ENCODE measurements at regions not wholly inside any gene's neighbourhood (a gene's known extent, or its start where the extent isn't known, plus 50 kb on each side); places are given as distances from the start of the nearest gene placed in this dataset.

DNA sequence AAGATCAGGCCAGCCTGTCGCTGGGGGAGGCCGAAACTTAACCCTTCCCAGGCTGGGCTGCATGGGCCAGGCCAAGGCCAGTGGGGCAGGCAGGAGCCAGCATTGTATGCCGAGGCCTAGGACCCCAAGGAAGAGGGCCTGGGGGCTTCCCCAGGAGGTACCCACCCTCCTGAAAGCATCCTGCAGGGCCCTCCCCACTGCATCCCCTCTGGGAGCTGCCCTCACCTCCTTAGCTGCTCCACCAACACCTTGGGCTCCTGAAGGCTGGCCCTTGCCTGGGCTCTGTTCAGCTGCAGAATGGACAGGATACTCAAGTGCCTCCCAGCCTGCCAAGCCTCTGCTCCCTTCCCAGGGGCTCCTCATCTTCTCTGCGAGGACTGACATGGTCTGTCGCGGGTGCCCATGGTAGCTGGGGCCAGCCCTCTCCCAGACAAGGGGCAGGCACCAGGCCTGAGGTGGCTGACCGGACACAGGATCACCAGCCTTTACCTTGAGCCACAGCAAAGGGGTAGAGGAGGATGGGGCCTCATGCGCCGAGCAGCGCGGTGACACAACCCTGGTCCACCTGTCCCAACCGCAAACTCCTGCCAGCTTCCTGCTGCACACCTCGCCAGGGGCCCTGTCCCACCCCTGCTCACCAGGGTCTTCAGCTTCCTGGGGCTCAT is 94.2 kb downstream of the MICALL2 start:
- Histone ChIP-seq H3K79me2 (ENCODE audit: insufficient read depth, low read length) (no peaks in the 10 kb centered on the region), H3K4me2 (ENCODE audit: insufficient read depth, low read length) (no peak overlapping the region), H3K9me3 (ENCODE audit: insufficient read depth, low read length, severe bottlenecking) (no peaks in the 10 kb centered on the region), H3K27me3 (ENCODE audit: insufficient read depth, low read length, poor library complexity) (no peaks in the 10 kb centered on the region), H3K4me1 (ENCODE audit: insufficient read depth, low read length) (no peaks in the 10 kb centered on the region), H4K20me1 (ENCODE audit: insufficient read depth, low read length) (no peaks in the 10 kb centered on the region), H3K9ac (ENCODE audit: low read depth, low read length) (no peak overlapping the region), H3K27ac (ENCODE audit: low read length) (no peak overlapping the region), H3K4me3 (ENCODE audit: low read depth in 1 of 2, low read length in 2 of 2) (no peak overlapping the region), H2AFZ (ENCODE audit: low read depth, low read length) (no peak overlapping the region), H3K36me3 (ENCODE audit: insufficient read depth, low read length) (no peaks in the 10 kb centered on the region)
- ATAC-seq (ENCODE audit: insufficient read depth, low read depth): no peak
- no peak for DNase-seq
- TF ChIP-seq, protein P1, sequence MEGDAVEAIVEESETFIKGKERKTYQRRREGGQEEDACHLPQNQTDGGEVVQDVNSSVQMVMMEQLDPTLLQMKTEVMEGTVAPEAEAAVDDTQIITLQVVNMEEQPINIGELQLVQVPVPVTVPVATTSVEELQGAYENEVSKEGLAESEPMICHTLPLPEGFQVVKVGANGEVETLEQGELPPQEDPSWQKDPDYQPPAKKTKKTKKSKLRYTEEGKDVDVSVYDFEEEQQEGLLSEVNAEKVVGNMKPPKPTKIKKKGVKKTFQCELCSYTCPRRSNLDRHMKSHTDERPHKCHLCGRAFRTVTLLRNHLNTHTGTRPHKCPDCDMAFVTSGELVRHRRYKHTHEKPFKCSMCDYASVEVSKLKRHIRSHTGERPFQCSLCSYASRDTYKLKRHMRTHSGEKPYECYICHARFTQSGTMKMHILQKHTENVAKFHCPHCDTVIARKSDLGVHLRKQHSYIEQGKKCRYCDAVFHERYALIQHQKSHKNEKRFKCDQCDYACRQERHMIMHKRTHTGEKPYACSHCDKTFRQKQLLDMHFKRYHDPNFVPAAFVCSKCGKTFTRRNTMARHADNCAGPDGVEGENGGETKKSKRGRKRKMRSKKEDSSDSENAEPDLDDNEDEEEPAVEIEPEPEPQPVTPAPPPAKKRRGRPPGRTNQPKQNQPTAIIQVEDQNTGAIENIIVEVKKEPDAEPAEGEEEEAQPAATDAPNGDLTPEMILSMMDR (IDR thresholded peaks at IDR 0.05; ENCODE audit: borderline replicate concordance, extremely low read depth, low read length, poor library complexity, severe bottlenecking): no peak
- TF ChIP-seq EZH2 (IDR thresholded peaks at IDR 0.05; ENCODE audit: borderline replicate concordance, low read depth, low read length, severe bottlenecking): no peak

DNA sequence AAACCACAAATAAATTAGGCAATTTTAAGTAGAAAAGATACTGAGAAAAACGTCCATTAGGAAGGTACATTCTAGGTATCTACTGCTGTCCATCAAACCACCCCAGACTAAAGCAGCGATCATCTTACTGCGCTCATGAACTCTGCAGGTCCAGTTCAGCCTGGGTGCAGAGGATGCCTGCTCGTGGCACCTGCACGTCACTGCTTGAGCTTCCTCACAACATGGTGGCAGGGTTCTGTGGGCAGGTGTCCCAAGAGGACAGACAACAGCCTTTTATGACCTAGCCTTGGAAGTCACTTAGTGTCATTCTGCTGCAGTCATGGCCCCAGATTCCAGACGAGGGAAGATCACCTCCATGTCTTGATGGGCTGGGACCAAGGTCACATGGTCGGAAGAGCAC is 93.4 kb downstream of the MICALL2 start:
- no peaks in the 10 kb centered on the region for H3K27me3 ChIP-seq (ENCODE audit: insufficient read depth, low read length, poor library complexity)
- H3K79me2 ChIP-seq (ENCODE audit: insufficient read depth, low read length): no peaks in the 10 kb centered on the region
- H3K4me1 ChIP-seq (ENCODE audit: insufficient read depth, low read length): no peaks in the 10 kb centered on the region
- no peak overlapping the region for H3K27ac ChIP-seq (ENCODE audit: low read length)
- H3K4me3 ChIP-seq (ENCODE audit: low read depth in 1 of 2, low read length in 2 of 2): no peak overlapping the region
- no peak overlapping the region for H3K9ac ChIP-seq (ENCODE audit: low read depth, low read length)
- DNase-seq (no peak), ATAC-seq (ENCODE audit: insufficient read depth, low read depth) (no peak)
- no peaks in the 10 kb centered on the region for H4K20me1 ChIP-seq (ENCODE audit: insufficient read depth, low read length)
- no peak overlapping the region for H3K4me2 ChIP-seq (ENCODE audit: insufficient read depth, low read length)
- no peaks in the 10 kb centered on the region for H3K9me3 ChIP-seq (ENCODE audit: insufficient read depth, low read length, severe bottlenecking)
- H3K36me3 ChIP-seq (ENCODE audit: insufficient read depth, low read length): no peaks in the 10 kb centered on the region
- no peak overlapping the region for H2AFZ ChIP-seq (ENCODE audit: low read depth, low read length)
- TF ChIP-seq EZH2 (IDR thresholded peaks at IDR 0.05; ENCODE audit: borderline replicate concordance, low read depth, low read length, severe bottlenecking): no peak
- TF ChIP-seq, protein P1 (IDR thresholded peaks at IDR 0.05; ENCODE audit: borderline replicate concordance, extremely low read depth, low read length, poor library complexity, severe bottlenecking): no peak

DNA sequence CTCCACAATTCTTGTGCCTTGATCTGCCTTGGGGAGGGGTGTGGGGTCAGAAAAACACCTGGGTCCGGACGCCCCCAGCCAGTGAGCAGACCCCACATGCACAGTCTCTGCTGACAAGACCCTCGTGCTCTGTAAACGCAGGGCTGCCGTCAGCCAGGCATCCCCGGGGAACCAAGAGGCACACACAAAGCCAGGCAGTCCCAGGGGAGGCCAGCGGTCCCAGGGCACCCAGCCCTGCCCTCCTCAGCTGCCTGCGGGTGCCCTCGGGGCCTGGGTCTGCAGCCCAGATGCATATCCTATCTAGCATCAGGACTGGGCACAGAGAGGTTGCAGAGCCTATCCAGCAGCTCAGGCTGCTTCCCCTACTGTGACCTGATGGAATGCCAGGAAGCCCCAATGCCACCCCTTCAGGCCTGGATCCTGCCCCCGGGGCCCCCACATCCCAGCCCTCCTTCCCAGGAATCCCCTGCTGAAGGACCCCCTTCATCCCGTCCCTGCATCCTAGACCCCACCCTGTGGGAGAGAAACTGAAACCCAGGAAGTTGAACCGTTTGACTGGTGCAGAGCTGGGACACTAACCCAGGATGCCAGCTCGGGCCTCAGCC is 92.4 kb downstream of the MICALL2 start:
- H3K4me1 ChIP-seq (ENCODE audit: insufficient read depth, low read length): no peaks in the 10 kb centered on the region
- DNase-seq (no peak), ATAC-seq (ENCODE audit: insufficient read depth, low read depth) (no peak; the same call in 2 of the 3 replicates)
- TF ChIP-seq EZH2 (IDR thresholded peaks at IDR 0.05; ENCODE audit: borderline replicate concordance, low read depth, low read length, severe bottlenecking): no peak
- TF ChIP-seq, protein P1 (IDR thresholded peaks at IDR 0.05; ENCODE audit: borderline replicate concordance, extremely low read depth, low read length, poor library complexity, severe bottlenecking): no peak
- no peaks in the 10 kb centered on the region for H3K27me3 ChIP-seq (ENCODE audit: insufficient read depth, low read length, poor library complexity)
- H2AFZ ChIP-seq (ENCODE audit: low read depth, low read length): no peak overlapping the region
- H4K20me1 ChIP-seq (ENCODE audit: insufficient read depth, low read length): no peaks in the 10 kb centered on the region
- H3K27ac ChIP-seq (ENCODE audit: low read length): no peak overlapping the region
- H3K79me2 ChIP-seq (ENCODE audit: insufficient read depth, low read length): no peaks in the 10 kb centered on the region
- H3K4me2 ChIP-seq (ENCODE audit: insufficient read depth, low read length): no peak overlapping the region
- H3K4me3 ChIP-seq (ENCODE audit: low read depth in 1 of 2, low read length in 2 of 2): no peak overlapping the region
- no peaks in the 10 kb centered on the region for H3K9me3 ChIP-seq (ENCODE audit: insufficient read depth, low read length, severe bottlenecking)
- H3K36me3 ChIP-seq (ENCODE audit: insufficient read depth, low read length): no peaks in the 10 kb centered on the region
- H3K9ac ChIP-seq (ENCODE audit: low read depth, low read length): no peak overlapping the region

All from DND-41 (cell line).